ENCODE measurements at regions not wholly inside any gene's neighbourhood (a gene's known extent, or its start where the extent isn't known, plus 50 kb on each side); places are given as distances from the start of the nearest gene placed in this dataset.

- FAIRE-seq, result no peak
- POLR2A ChIA-PET, result no interaction called here
- Histone ChIP-seq H3K27ac (no peak overlapping the region), H3K9me3 (no peaks in the 10 kb centered on the region), H3K4me2 (no peak overlapping the region), H3K4me3 (no peak overlapping the region), H3K4me1 (no peaks in the 10 kb centered on the region)
- TF ChIP-seq FOSL2 (IDR thresholded peaks at IDR 0.05) (no peak), FOSL2 (CRISPR knock-in tag; IDR thresholded peaks at IDR 0.05) (no peak), PHF8 (IDR thresholded peaks at IDR 0.05; ENCODE audit: borderline replicate concordance, low read depth) (no peak)
- CTCF ChIA-PET, result no interaction called here
- ATAC-seq, result no peak
- WGBS (ENCODE audit: missing lambda C conversion rate), result 0% methylated on average over 2 of the region's 2 CpGs
- DNase-seq (ENCODE audit: low read depth in 1 of 2, low spot score in 1 of 2), result no peak
These were observed 1030.0 kb downstream of the MRPL39 start for GRCh38 chr21:24577301-24577700.

GRCh38 chr21:24561291-24561690 is 1046.0 kb downstream of the MRPL39 start:
- CTCF ChIA-PET, result no interaction called here
- 61% methylated on average over 5 of the region's 5 CpGs for WGBS (ENCODE audit: missing lambda C conversion rate)
- no peaks in the 10 kb centered on the region for H3K9me3 ChIP-seq
- FAIRE-seq (no peak), ATAC-seq (no peak), DNase-seq (ENCODE audit: low read depth in 1 of 2, low spot score in 1 of 2) (no peak)
- no peaks in the 10 kb centered on the region for H3K4me1 ChIP-seq
- H3K4me2 ChIP-seq, result no peak overlapping the region
- no peak overlapping the region for H3K27ac ChIP-seq
- POLR2A ChIA-PET, result no interaction called here
- no peak overlapping the region for H3K4me3 ChIP-seq
- no peak for TF ChIP-seq BCL3 (IDR thresholded peaks at IDR 0.05)
- TF ChIP-seq HEYL (CRISPR knock-in tag; IDR thresholded peaks at IDR 0.05), result no peak
- TF ChIP-seq HOXB5 (CRISPR knock-in tag; IDR thresholded peaks at IDR 0.05), result no peak
- TF ChIP-seq CHD2 (IDR thresholded peaks at IDR 0.05; ENCODE audit: low read length, partially characterized antibody), result no peak
- no peak for TF ChIP-seq CEBPB (IDR thresholded peaks at IDR 0.05)
- no peak for TF ChIP-seq FOSB (CRISPR knock-in tag; IDR thresholded peaks at IDR 0.05)
- no peak for TF ChIP-seq CHD4 (IDR thresholded peaks at IDR 0.05; ENCODE audit: borderline replicate concordance)
- no peak for TF ChIP-seq PBX3 (IDR thresholded peaks at IDR 0.05)
- TF ChIP-seq USF2 (IDR thresholded peaks at IDR 0.05), result no peak
- no peak for TF ChIP-seq HES2 (IDR thresholded peaks at IDR 0.05)
- no peak for TF ChIP-seq POLR2AphosphoS2 (conservative IDR thresholded peaks at IDR 0.05; ENCODE audit: low read length)

GRCh38 chr21:24552491-24552890 is 1054.8 kb downstream of the MRPL39 start:
- TF ChIP-seq SMC3 (IDR thresholded peaks at IDR 0.05) (no peak), NPAS2 (CRISPR knock-in tag; IDR thresholded peaks at IDR 0.05; ENCODE audit: borderline replicate concordance) (no peak), MAZ (IDR thresholded peaks at IDR 0.05; ENCODE audit: borderline replicate concordance, low read depth, low read length) (no peak), CHD4 (IDR thresholded peaks at IDR 0.05; ENCODE audit: borderline replicate concordance) (no peak), MAFK (IDR thresholded peaks at IDR 0.05; ENCODE audit: partially characterized antibody) (no peak)
- Histone ChIP-seq H3K27ac (no peak overlapping the region), H3K4me1 (no peaks in the 10 kb centered on the region), H3K9me3 (no peaks in the 10 kb centered on the region), H3K4me2 (no peak overlapping the region), H3K4me3 (no peak overlapping the region)
- CTCF ChIA-PET, result no interaction called here
- DNase-seq (ENCODE audit: low read depth in 1 of 2, low spot score in 1 of 2), result no peak
- FAIRE-seq, result no peak
- no peak for ATAC-seq
- POLR2A ChIA-PET, result no interaction called here
- WGBS (ENCODE audit: missing lambda C conversion rate), result 10% methylated on average over 3 of the region's 3 CpGs

GRCh38 chr21:24545807-24546361 is 1061.4 kb downstream of the MRPL39 start:
- WGBS (ENCODE audit: missing lambda C conversion rate), result 0% methylated on average over 4 of the region's 4 CpGs

More at GRCh38 chr21:24545807-24546361, 1061.4 kb downstream of the MRPL39 start:
- ChIA-PET POLR2A (no interaction called here), CTCF (no interaction called here)
- no peak for TF ChIP-seq RARB (CRISPR knock-in tag; IDR thresholded peaks at IDR 0.05)
- TF ChIP-seq JUNB (IDR thresholded peaks at IDR 0.05), result no peak
- TF ChIP-seq SREBF2 (IDR thresholded peaks at IDR 0.05), result no peak
- Histone ChIP-seq H3K4me1 (no peaks in the 10 kb centered on the region), H3K27ac (no peak overlapping the region), H3K4me3 (no peak overlapping the region), H3K4me2 (no peak overlapping the region), H3K9me3 (no peaks in the 10 kb centered on the region)
- DNase-seq (ENCODE audit: low read depth in 1 of 2, low spot score in 1 of 2) (no peak), ATAC-seq (no peak), FAIRE-seq (no peak)

Data from A549 (cell line).